ENCODE measurements at regions not wholly inside any gene's neighbourhood (a gene's known extent, or its start where the extent isn't known, plus 50 kb on each side); places are given as distances from the start of the nearest gene placed in this dataset.

DNA sequence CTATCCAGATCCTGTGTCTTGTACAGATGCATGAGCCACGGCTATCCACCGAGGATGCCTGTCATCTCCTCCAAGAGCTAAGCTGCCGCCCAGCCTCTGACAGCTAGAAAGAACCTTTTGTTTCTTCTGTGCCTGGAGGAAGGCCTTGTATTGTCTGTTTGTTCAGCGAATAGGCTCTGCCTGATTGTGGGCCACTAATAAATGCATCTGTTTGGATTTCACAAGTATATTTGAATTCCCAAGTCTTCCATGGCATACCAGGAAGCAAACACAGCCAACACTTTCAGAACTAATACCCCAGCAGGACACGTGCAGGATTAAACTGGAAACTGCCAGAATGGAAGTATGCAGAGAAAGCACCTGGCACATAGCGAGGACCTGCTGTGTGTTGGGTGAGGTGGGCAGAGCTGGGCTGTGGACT, 92.7 kb upstream of the NEURL1B start:
- TF ChIP-seq POLR2A (IDR thresholded peaks at IDR 0.05) = no peak
- TF ChIP-seq, protein P1, sequence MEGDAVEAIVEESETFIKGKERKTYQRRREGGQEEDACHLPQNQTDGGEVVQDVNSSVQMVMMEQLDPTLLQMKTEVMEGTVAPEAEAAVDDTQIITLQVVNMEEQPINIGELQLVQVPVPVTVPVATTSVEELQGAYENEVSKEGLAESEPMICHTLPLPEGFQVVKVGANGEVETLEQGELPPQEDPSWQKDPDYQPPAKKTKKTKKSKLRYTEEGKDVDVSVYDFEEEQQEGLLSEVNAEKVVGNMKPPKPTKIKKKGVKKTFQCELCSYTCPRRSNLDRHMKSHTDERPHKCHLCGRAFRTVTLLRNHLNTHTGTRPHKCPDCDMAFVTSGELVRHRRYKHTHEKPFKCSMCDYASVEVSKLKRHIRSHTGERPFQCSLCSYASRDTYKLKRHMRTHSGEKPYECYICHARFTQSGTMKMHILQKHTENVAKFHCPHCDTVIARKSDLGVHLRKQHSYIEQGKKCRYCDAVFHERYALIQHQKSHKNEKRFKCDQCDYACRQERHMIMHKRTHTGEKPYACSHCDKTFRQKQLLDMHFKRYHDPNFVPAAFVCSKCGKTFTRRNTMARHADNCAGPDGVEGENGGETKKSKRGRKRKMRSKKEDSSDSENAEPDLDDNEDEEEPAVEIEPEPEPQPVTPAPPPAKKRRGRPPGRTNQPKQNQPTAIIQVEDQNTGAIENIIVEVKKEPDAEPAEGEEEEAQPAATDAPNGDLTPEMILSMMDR (IDR thresholded peaks at IDR 0.05) = no peak

Data from esophagus squamous epithelium (tissue), 4 donors.